Mesothelial cell of epicardium (in vitro differentiated cells): ENCODE measurements at regions not wholly inside any gene's neighbourhood (a gene's known extent, or its start where the extent isn't known, plus 50 kb on each side); places are given as distances from the start of the nearest gene placed in this dataset.

Experiments
- DNase-seq, 2 experiments: peaks; one replicate each; pipeline ENCODE4 v3.0.0; 2021; ENCODE audit warnings: low spot score in 2 of 2; ENCODE audit not compliant: unreplicated experiment in 2 of 2
- H3K27ac Mint-ChIP-seq: 2 replicates; pipeline ENCODE4 v1.8.0; 2021; ENCODE audit warnings: mixed read lengths
- H3K27me3 Mint-ChIP-seq: 2 replicates; pipeline ENCODE4 v1.8.0; 2021; ENCODE audit warnings: low read depth, mixed read lengths
- H3K36me3 Mint-ChIP-seq: 2 replicates; pipeline ENCODE4 v1.8.0; 2021; ENCODE audit warnings: mixed read lengths
- H3K4me1 Mint-ChIP-seq: 2 replicates; pipeline ENCODE4 v1.8.0; 2021; ENCODE audit warnings: mixed read lengths
- H3K4me3 Mint-ChIP-seq: 2 replicates; pipeline ENCODE4 v1.8.0; 2021; ENCODE audit warnings: mild to moderate bottlenecking, moderate library complexity, mixed read lengths
- H3K9me3 Mint-ChIP-seq: 2 replicates; pipeline ENCODE4 v1.8.0; 2021; ENCODE audit warnings: mixed read lengths
- TF ChIP-seq, protein P1 (sequence below): fragments of 200-600 bp; sonication (generic); IDR thresholded peaks from one replicate; pipeline ENCODE4 v1.5.0; 2021; ENCODE audit warnings: antibody characterized with exemption; ENCODE audit not compliant: unreplicated experiment

DNA sequence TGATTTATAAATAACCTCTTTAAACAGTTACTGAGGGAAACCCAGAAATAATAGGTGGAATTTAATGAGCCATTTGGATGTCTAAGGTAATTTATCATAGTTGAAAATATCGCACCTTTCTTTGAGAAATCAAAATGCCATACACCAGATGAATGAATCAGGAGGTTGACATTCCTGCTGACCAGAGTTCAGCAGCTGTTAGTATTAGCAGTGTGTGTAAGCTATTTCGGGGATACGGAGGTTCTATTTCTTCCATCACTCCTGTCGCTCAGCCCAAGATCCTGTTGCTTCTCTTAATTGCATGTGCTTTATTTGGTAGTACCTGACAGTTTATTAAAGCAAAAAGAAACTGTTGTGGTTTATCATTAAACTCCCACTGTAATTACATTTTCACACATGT lies 67.1 kb downstream of the HDGFL1 start:
- peaks cover 42% of the 10 kb centered on the region for H3K4me1 Mint-ChIP-seq
- no peak for DNase-seq

DNA sequence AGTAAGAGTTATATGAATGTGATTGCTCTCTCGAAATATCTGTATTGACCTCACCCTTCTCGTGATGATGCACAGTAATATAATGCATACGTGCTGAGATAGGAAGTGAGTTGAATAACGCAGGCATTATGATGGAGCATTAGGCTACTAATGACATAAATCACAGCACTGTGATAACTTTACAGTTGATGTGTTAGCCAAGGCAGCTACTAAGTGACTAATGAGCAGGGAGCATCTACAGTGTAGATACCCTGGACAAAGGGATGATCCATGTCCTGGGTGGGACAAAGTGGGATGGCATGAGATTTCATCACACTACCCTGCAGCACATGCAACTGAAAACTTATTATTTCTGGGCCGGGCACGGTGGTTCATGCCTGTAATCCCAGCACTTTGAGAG lies 68.4 kb downstream of the HDGFL1 start:
- H3K4me1 Mint-ChIP-seq, result peaks cover 29% of the 10 kb centered on the region
- DNase-seq, result no peak
- no peak overlapping the region for H3K4me3 Mint-ChIP-seq
- no peaks in the 10 kb centered on the region for H3K27me3 Mint-ChIP-seq
- peaks cover 7% of the 10 kb centered on the region for H3K9me3 Mint-ChIP-seq
- H3K27ac Mint-ChIP-seq, result no peak overlapping the region
- TF ChIP-seq, protein P1, sequence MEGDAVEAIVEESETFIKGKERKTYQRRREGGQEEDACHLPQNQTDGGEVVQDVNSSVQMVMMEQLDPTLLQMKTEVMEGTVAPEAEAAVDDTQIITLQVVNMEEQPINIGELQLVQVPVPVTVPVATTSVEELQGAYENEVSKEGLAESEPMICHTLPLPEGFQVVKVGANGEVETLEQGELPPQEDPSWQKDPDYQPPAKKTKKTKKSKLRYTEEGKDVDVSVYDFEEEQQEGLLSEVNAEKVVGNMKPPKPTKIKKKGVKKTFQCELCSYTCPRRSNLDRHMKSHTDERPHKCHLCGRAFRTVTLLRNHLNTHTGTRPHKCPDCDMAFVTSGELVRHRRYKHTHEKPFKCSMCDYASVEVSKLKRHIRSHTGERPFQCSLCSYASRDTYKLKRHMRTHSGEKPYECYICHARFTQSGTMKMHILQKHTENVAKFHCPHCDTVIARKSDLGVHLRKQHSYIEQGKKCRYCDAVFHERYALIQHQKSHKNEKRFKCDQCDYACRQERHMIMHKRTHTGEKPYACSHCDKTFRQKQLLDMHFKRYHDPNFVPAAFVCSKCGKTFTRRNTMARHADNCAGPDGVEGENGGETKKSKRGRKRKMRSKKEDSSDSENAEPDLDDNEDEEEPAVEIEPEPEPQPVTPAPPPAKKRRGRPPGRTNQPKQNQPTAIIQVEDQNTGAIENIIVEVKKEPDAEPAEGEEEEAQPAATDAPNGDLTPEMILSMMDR, result no peak
- H3K36me3 Mint-ChIP-seq, result no peaks in the 10 kb centered on the region

More for the DNA sequence above, 67.1 kb downstream of the HDGFL1 start:
- H3K27me3 Mint-ChIP-seq, result no peaks in the 10 kb centered on the region
- peaks cover 7% of the 10 kb centered on the region for H3K9me3 Mint-ChIP-seq
- no peaks in the 10 kb centered on the region for H3K36me3 Mint-ChIP-seq
- no peak overlapping the region for H3K4me3 Mint-ChIP-seq
- H3K27ac Mint-ChIP-seq, result peak overlapping the region; percentile 7
- TF ChIP-seq, protein P1, result no peak

DNA sequence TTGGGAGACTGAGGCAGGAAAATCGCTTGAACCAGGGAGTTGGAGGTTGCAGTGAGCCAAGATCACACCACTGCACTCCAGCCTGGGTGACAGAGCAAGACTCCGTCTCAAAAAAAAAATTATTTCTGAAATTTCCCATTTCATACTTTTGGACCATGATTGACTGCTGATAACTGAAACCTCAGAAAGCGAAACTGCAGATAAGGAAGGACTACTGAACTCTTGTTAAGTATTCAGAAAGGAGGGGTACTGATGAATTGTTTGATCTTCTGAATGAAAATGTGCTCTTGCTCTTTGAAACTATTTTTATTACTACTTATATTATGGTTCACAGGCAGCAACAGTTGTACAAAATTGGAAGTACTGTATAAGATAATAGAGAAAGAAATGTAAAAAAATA lies 69.0 kb downstream of the HDGFL1 start:
- no peaks in the 10 kb centered on the region for H3K27me3 Mint-ChIP-seq
- peak overlapping the region; percentile 19 for H3K27ac Mint-ChIP-seq
- H3K36me3 Mint-ChIP-seq, result no peaks in the 10 kb centered on the region
- no peak for DNase-seq
- no peak overlapping the region for H3K4me3 Mint-ChIP-seq
- peaks cover 24% of the 10 kb centered on the region for H3K4me1 Mint-ChIP-seq
- H3K9me3 Mint-ChIP-seq, result peaks cover 7% of the 10 kb centered on the region
- TF ChIP-seq, protein P1, result no peak

DNA sequence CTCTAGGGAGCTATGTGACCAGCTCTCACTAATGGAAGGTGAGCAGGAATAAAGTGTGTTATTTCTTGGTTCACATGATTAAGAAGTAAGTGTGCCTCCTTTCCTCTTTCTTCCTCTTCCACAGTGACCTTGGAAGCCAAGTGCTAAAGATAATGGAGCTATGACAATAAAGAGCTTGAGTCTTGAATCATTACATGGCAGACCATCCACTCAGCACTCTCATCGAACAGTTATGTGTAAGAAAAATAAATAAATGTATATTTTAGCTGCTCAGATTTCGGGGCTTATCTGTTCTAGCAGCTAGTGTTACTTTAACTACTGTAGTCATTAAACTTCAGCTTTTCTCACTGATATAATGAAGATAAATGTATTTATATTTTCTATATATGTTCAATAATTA lies 72.9 kb downstream of the HDGFL1 start:
- H3K4me1 Mint-ChIP-seq, result peaks cover 16% of the 10 kb centered on the region
- H3K4me3 Mint-ChIP-seq, result no peak overlapping the region
- H3K36me3 Mint-ChIP-seq, result no peaks in the 10 kb centered on the region
- TF ChIP-seq, protein P1, result no peak
- no peaks in the 10 kb centered on the region for H3K27me3 Mint-ChIP-seq
- H3K27ac Mint-ChIP-seq, result no peak overlapping the region
- no peak for DNase-seq
- no peaks in the 10 kb centered on the region for H3K9me3 Mint-ChIP-seq

DNA sequence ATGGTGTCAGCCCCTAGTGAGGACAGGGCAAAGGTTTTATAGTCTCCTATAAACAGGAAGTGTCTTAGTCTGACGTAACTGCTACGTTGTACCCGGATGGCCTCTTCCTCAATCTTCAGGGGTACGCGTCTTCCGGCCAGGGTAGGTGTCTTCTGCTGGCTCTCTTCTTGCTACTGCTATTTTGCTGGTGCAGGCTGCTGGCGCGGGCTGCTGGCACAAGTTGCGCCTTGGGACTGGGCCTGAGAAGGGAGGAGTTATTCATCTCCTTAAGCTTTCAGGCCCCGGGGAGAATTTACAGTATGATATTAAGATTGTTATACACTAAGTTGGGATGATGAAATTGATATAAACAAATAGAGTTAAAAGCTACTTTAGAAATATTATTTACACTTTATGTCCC lies 74.4 kb downstream of the HDGFL1 start:
- Mint-ChIP-seq H3K4me1 (peaks cover 22% of the 10 kb centered on the region), H3K27me3 (no peaks in the 10 kb centered on the region), H3K9me3 (no peaks in the 10 kb centered on the region), H3K4me3 (no peak overlapping the region), H3K27ac (no peak overlapping the region), H3K36me3 (no peaks in the 10 kb centered on the region)
- TF ChIP-seq, protein P1, result no peak
- DNase-seq, result no peak

DNA sequence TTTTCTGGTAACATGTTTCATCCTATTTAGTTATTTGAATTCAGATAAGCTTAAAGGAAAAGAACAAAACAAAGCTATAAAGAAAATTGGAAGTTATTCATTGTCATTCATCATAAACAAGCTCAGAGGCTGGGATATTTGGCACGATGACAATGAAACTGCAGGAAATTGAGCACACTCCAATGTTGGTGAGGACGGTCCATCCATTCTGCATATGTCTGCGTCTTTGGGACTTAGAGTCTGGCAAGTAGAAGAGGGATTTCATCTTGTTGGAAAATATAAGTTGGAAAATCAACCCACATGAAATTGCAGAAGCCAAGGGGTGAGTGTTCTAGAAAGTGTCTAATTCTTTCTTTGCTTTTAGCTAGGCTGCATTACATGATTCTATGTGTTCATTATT lies 78.4 kb downstream of the HDGFL1 start:
- Mint-ChIP-seq H3K36me3 (no peaks in the 10 kb centered on the region), H3K27me3 (no peaks in the 10 kb centered on the region), H3K4me1 (peaks cover 13% of the 10 kb centered on the region), H3K9me3 (no peaks in the 10 kb centered on the region), H3K27ac (peak overlapping the region; percentile 28), H3K4me3 (no peak overlapping the region)
- TF ChIP-seq, protein P1, result no peak
- DNase-seq, result no peak
